ENCODE measurements at regions not wholly inside any gene's neighbourhood (a gene's known extent, or its start where the extent isn't known, plus 50 kb on each side); places are given as distances from the start of the nearest gene placed in this dataset.

- Histone ChIP-seq H3K36me3 (ENCODE audit: insufficient read depth, low read length) (no peaks in the 10 kb centered on the region), H3K9me3 (replicated peaks; ENCODE audit: low read length) (no peaks in the 10 kb centered on the region), H3K4me2 (ENCODE audit: low read length) (no peak overlapping the region), H3K4me3 (ENCODE audit: low read length) (no peak overlapping the region), H3K4me1 (ENCODE audit: control insufficient read depth, insufficient read depth, low read length) (no peaks in the 10 kb centered on the region), H3K9ac (ENCODE audit: low read depth, low read length) (no peak overlapping the region), H3K27me3 (ENCODE audit: control insufficient read depth, insufficient read depth, low read length) (no peaks in the 10 kb centered on the region)
Measured at GRCh38 chr11:24344222-24344621, 152.6 kb upstream of the LUZP2 start.

DNA sequence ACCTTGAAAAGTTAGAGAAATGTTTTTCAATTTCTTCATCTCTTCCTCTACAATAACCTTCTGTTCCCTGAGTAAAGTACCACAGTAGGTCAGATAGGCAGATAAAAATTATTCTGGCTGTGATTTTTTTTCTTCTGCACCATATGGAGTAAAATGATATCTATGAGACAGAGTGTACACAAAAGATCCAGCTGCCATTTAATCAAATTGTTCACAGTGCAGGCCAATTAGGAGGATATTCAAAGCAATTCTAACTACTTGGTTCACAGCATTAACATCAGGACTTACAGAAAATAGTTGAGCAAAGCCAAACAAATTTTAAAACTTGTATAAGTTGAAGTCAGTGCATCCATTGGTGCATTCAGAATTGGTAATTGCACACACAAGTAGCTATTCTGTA lies 147.9 kb upstream of the LUZP2 start:
- H3K4me2 ChIP-seq (ENCODE audit: low read length): no peak overlapping the region

DNA sequence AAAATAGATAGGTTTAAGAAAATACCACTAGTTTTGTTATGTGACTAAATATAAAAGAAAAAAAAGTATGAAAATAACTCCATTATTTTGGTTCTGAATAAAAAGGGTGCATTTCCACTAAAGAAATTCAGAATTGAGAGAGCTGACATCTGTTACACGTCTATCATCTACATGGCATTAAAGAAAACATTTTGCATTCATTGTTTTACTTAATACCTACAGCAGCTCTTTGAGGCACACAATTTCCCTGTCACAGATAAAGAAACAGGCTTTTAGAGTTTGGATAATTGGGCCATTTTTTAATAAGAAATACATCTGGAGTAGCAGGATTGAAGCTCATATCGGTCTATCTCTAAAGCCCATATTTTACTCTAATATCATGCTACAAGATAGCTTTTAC lies 145.7 kb upstream of the LUZP2 start:
- peaks cover 4% of the 10 kb centered on the region for H3K9me3 ChIP-seq (replicated peaks; ENCODE audit: low read length)
- H3K36me3 ChIP-seq (ENCODE audit: insufficient read depth, low read length): no peaks in the 10 kb centered on the region
- H3K27me3 ChIP-seq (ENCODE audit: control insufficient read depth, insufficient read depth, low read length): no peaks in the 10 kb centered on the region
- H3K4me1 ChIP-seq (ENCODE audit: control insufficient read depth, insufficient read depth, low read length): no peaks in the 10 kb centered on the region
- no peak overlapping the region for H3K4me3 ChIP-seq (ENCODE audit: low read length)
- no peak overlapping the region for H3K4me2 ChIP-seq (ENCODE audit: low read length)
- H3K9ac ChIP-seq (ENCODE audit: low read depth, low read length): no peak overlapping the region

More for the DNA sequence above, 147.9 kb upstream of the LUZP2 start:
- H3K36me3 ChIP-seq (ENCODE audit: insufficient read depth, low read length): no peaks in the 10 kb centered on the region
- H3K4me1 ChIP-seq (ENCODE audit: control insufficient read depth, insufficient read depth, low read length): no peaks in the 10 kb centered on the region
- no peaks in the 10 kb centered on the region for H3K9me3 ChIP-seq (replicated peaks; ENCODE audit: low read length)
- H3K9ac ChIP-seq (ENCODE audit: low read depth, low read length): no peak overlapping the region
- H3K27me3 ChIP-seq (ENCODE audit: control insufficient read depth, insufficient read depth, low read length): no peaks in the 10 kb centered on the region
- H3K4me3 ChIP-seq (ENCODE audit: low read length): no peak overlapping the region

DNA sequence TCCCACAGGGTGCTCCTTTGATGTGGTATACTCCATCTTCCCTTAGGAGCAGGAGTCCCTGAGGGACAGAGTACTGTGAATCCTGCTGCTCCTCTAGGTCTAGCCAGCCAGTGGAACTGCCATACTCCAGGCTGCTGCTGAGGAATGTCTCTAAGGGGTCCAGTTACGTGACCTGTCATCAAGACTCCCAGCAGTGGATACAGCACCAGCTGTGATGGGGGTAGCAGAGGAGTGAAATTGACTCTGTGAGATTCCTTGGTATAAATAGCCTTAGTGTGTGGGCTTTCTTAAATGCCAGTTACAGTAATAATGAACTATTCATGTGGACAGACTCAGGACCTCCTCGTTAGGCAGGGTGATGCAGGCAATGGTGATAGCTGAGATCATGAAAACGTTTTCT lies 140.4 kb upstream of the LUZP2 start:
- no peaks in the 10 kb centered on the region for H3K27me3 ChIP-seq (ENCODE audit: control insufficient read depth, insufficient read depth, low read length)
- no peak overlapping the region for H3K4me3 ChIP-seq (ENCODE audit: low read length)
- no peak overlapping the region for H3K4me2 ChIP-seq (ENCODE audit: low read length)
- H3K9ac ChIP-seq (ENCODE audit: low read depth, low read length): no peak overlapping the region
- no peaks in the 10 kb centered on the region for H3K36me3 ChIP-seq (ENCODE audit: insufficient read depth, low read length)
- H3K9me3 ChIP-seq (replicated peaks; ENCODE audit: low read length): peaks cover 9% of the 10 kb centered on the region
- no peaks in the 10 kb centered on the region for H3K4me1 ChIP-seq (ENCODE audit: control insufficient read depth, insufficient read depth, low read length)

GRCh38 chr11:24357620-24358410 lies 139.0 kb upstream of the LUZP2 start:
- H3K9ac ChIP-seq (ENCODE audit: low read depth, low read length): no peak overlapping the region
- H3K27me3 ChIP-seq (ENCODE audit: control insufficient read depth, insufficient read depth, low read length): no peaks in the 10 kb centered on the region
- H3K4me3 ChIP-seq (ENCODE audit: low read length): no peak overlapping the region
- H3K36me3 ChIP-seq (ENCODE audit: insufficient read depth, low read length): no peaks in the 10 kb centered on the region
- H3K9me3 ChIP-seq (replicated peaks; ENCODE audit: low read length): peaks cover 13% of the 10 kb centered on the region
- no peaks in the 10 kb centered on the region for H3K4me1 ChIP-seq (ENCODE audit: control insufficient read depth, insufficient read depth, low read length)
- H3K4me2 ChIP-seq (ENCODE audit: low read length): no peak overlapping the region

DNA sequence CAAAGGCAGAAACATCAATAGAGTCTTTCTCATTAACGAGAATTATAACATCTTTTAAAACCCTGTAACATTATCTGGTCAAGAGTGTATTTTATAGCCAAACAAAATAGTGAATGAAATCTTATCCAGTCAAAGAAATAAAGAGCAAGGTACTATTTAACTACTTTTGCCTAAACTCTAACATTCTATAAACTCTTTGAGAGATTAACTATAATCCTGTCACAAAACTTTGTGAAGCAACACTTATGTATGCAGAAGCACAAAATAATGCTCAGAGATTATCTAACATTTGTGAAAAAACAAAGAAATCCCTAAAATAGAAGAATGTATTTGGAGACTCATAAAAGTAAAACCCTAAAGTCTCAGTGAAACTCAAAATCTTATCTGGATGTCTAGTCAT lies 124.4 kb upstream of the LUZP2 start:
- H3K4me2 ChIP-seq (ENCODE audit: low read length): no peak overlapping the region
- H3K36me3 ChIP-seq (ENCODE audit: insufficient read depth, low read length): no peaks in the 10 kb centered on the region
- H3K9me3 ChIP-seq (replicated peaks; ENCODE audit: low read length): no peaks in the 10 kb centered on the region
- no peaks in the 10 kb centered on the region for H3K27me3 ChIP-seq (ENCODE audit: control insufficient read depth, insufficient read depth, low read length)
- no peak overlapping the region for H3K9ac ChIP-seq (ENCODE audit: low read depth, low read length)
- H3K4me1 ChIP-seq (ENCODE audit: control insufficient read depth, insufficient read depth, low read length): no peaks in the 10 kb centered on the region
- H3K4me3 ChIP-seq (ENCODE audit: low read length): no peak overlapping the region

- no peak overlapping the region for H3K4me3 ChIP-seq (ENCODE audit: low read length)
- H3K36me3 ChIP-seq (ENCODE audit: insufficient read depth, low read length): no peaks in the 10 kb centered on the region
Measured at GRCh38 chr11:24373516-24373915, 123.3 kb upstream of the LUZP2 start.

DNA sequence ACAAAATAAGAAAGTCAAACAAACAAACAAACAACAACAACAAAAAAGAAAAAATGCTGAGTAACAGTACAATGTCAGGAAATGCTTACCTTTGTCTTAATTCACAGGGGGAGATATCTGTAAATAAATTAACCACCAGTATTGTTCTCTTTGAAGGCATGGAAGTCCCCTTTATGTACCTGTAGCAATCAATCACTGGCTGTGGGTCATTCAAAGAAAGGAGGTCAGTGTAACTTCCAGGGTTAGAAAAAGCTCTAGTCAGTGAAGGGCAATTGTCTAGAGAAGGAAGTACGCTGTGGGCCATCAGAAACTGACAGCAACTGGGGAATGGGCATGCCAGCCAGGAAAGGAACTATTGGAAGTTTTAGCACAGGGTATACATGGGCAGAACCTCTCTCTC lies 121.5 kb upstream of the LUZP2 start:
- H3K9me3 ChIP-seq (replicated peaks; ENCODE audit: low read length): no peaks in the 10 kb centered on the region
- no peak overlapping the region for H3K4me2 ChIP-seq (ENCODE audit: low read length)
- no peaks in the 10 kb centered on the region for H3K27me3 ChIP-seq (ENCODE audit: control insufficient read depth, insufficient read depth, low read length)
- H3K9ac ChIP-seq (ENCODE audit: low read depth, low read length): no peak overlapping the region
- H3K4me3 ChIP-seq (ENCODE audit: low read length): no peak overlapping the region
- no peaks in the 10 kb centered on the region for H3K36me3 ChIP-seq (ENCODE audit: insufficient read depth, low read length)
- H3K4me1 ChIP-seq (ENCODE audit: control insufficient read depth, insufficient read depth, low read length): no peaks in the 10 kb centered on the region

More at GRCh38 chr11:24373516-24373915, 123.3 kb upstream of the LUZP2 start:
- H3K4me1 ChIP-seq (ENCODE audit: control insufficient read depth, insufficient read depth, low read length): no peaks in the 10 kb centered on the region
- H3K27me3 ChIP-seq (ENCODE audit: control insufficient read depth, insufficient read depth, low read length): no peaks in the 10 kb centered on the region
- H3K9me3 ChIP-seq (replicated peaks; ENCODE audit: low read length): no peaks in the 10 kb centered on the region
- H3K9ac ChIP-seq (ENCODE audit: low read depth, low read length): no peak overlapping the region
- no peak overlapping the region for H3K4me2 ChIP-seq (ENCODE audit: low read length)

DNA sequence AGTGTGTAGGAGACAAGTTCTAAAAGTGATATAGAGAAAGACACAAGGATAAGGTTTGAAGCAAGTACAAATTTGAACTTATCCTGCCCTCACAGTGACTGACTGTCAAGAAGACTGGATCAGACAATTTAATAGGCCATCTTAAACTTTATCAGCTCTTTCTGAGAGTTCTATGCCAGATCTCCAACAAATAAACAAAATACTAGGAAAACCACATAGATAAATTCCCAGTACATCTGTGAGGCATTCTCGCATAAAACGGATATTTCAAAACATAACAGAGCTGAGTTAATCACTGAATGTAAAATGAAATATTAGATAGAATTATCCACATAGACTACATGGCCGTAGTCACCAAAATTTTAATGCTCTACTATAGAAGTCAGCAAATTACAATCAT lies 120.9 kb upstream of the LUZP2 start:
- Histone ChIP-seq H3K36me3 (ENCODE audit: insufficient read depth, low read length) (no peaks in the 10 kb centered on the region), H3K9ac (ENCODE audit: low read depth, low read length) (no peak overlapping the region), H3K27me3 (ENCODE audit: control insufficient read depth, insufficient read depth, low read length) (no peaks in the 10 kb centered on the region)

GRCh38 chr11:24383137-24383536 lies 113.7 kb upstream of the LUZP2 start:
- H3K4me3 ChIP-seq (ENCODE audit: low read length): no peak overlapping the region
- H3K9ac ChIP-seq (ENCODE audit: low read depth, low read length): no peak overlapping the region
- no peak overlapping the region for H3K4me2 ChIP-seq (ENCODE audit: low read length)
- H3K9me3 ChIP-seq (replicated peaks; ENCODE audit: low read length): no peaks in the 10 kb centered on the region
- H3K27me3 ChIP-seq (ENCODE audit: control insufficient read depth, insufficient read depth, low read length): no peaks in the 10 kb centered on the region
- H3K4me1 ChIP-seq (ENCODE audit: control insufficient read depth, insufficient read depth, low read length): no peaks in the 10 kb centered on the region
- no peaks in the 10 kb centered on the region for H3K36me3 ChIP-seq (ENCODE audit: insufficient read depth, low read length)

More for the DNA sequence above, 120.9 kb upstream of the LUZP2 start:
- no peak overlapping the region for H3K4me3 ChIP-seq (ENCODE audit: low read length)
- H3K4me2 ChIP-seq (ENCODE audit: low read length): no peak overlapping the region
- no peaks in the 10 kb centered on the region for H3K4me1 ChIP-seq (ENCODE audit: control insufficient read depth, insufficient read depth, low read length)
- H3K9me3 ChIP-seq (replicated peaks; ENCODE audit: low read length): no peaks in the 10 kb centered on the region

DNA sequence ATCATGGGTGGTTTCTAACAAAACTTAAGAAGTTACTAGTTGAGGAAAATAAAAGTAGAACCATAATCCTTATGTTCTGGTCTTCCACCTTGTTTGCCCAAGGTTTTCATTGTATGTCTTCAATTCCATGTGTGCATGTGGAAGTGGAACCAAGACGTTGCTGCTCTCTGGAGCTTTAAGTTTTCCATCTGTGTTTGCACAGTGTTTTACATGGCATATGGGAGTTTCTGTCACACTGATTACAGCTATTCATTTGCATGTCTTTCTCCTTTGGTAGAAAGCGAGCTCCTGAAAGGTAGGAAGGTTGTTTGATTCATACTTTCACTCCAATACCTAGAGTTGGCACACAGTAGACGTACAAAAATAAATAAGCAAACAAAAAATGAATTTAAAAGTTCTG lies 112.6 kb upstream of the LUZP2 start:
- no peaks in the 10 kb centered on the region for H3K4me1 ChIP-seq (ENCODE audit: control insufficient read depth, insufficient read depth, low read length)
- H3K9me3 ChIP-seq (replicated peaks; ENCODE audit: low read length): no peaks in the 10 kb centered on the region
- no peak overlapping the region for H3K4me2 ChIP-seq (ENCODE audit: low read length)
- H3K27me3 ChIP-seq (ENCODE audit: control insufficient read depth, insufficient read depth, low read length): no peaks in the 10 kb centered on the region
- no peak overlapping the region for H3K4me3 ChIP-seq (ENCODE audit: low read length)
- no peak overlapping the region for H3K9ac ChIP-seq (ENCODE audit: low read depth, low read length)
- no peaks in the 10 kb centered on the region for H3K36me3 ChIP-seq (ENCODE audit: insufficient read depth, low read length)

Data from skeletal muscle satellite cell (primary cell).